NCI-H69 (cell line): ENCODE measurements at regions not wholly inside any gene's neighbourhood (a gene's known extent, or its start where the extent isn't known, plus 50 kb on each side); places are given as distances from the start of the nearest gene placed in this dataset.

Source experiments
- DNase-seq: peaks from one replicate; lab custom pipeline; 2025; lab: John Stamatoyannopoulos, UW

- DNase-seq: no peak
These were observed 193.4 kb upstream of the ZMIZ1 start for GRCh38 chr10:78875331-78875877.

DNA sequence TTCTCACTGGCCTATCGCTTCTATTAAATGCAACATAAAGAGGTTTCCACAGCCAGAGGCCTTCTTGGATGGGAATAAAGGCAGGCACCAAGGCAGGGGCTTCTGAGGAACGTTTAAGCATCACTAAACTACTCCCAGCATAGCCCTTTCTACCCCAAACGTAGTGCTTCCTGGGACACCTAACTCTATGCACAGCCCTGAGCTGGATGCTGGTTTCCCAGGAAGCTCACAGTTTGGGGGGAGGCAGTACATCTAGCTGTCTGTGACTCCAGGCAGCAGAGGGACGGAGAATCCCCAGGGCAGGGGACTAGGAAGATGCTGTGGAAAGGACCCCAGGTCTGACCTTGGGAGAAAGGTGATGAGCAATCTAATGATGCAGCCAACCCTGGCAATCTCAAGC lies 192.8 kb upstream of the ZMIZ1 start:
- DNase-seq: no peak

GRCh38 chr10:78876449-78876848 lies 192.3 kb upstream of the ZMIZ1 start:
- DNase-seq: peak; percentile 9

GRCh38 chr10:78879621-78880020 lies 189.1 kb upstream of the ZMIZ1 start:
- DNase-seq: no peak

GRCh38 chr10:78886129-78886528 lies 182.6 kb upstream of the ZMIZ1 start:
- no peak for DNase-seq

DNA sequence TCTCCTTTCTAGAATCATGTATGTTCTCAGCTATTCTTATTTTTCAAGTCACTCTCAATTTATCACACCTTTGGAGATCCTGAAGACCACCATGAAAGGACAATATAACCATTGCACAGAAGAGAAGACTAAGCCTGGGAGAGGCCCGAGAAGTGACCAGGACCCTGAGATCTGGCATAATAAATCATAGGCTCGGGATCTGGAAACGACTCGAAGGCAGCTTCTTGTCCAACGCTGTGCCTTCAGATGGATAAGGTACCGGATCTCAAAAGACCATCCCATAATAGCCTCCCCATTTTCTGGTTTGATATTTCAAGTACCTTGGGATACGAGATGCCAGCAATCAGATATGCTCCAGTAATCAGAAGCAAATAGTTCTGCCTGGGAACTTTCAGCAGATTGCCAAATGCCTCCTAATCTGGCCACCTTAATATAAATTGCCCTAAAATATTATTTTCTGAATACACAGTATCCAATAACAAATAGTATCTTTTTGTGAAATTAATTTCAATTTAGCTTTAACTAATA lies 179.2 kb upstream of the ZMIZ1 start:
- DNase-seq: no peak

GRCh38 chr10:78890506-78890905 lies 178.3 kb upstream of the ZMIZ1 start:
- no peak for DNase-seq

DNA sequence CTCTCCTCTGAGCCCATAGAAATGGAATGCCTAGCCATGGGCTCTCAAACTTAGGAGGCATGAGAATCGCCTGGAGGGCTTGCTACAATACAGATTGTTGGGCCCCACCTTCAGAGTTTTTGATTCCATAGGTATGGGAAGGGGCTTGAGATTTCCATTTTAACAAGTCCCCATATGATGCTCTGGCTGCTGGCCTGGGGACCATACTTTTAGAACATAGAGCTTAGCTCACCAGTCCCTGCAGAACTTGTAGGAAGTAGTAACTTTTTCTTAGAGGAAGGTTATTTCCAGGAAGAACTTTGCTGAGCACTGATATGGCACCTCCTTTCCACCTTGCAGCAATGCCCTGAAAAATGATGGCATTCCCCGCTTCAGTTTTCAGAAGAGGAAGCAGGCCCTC lies 177.0 kb upstream of the ZMIZ1 start:
- DNase-seq: no peak

DNA sequence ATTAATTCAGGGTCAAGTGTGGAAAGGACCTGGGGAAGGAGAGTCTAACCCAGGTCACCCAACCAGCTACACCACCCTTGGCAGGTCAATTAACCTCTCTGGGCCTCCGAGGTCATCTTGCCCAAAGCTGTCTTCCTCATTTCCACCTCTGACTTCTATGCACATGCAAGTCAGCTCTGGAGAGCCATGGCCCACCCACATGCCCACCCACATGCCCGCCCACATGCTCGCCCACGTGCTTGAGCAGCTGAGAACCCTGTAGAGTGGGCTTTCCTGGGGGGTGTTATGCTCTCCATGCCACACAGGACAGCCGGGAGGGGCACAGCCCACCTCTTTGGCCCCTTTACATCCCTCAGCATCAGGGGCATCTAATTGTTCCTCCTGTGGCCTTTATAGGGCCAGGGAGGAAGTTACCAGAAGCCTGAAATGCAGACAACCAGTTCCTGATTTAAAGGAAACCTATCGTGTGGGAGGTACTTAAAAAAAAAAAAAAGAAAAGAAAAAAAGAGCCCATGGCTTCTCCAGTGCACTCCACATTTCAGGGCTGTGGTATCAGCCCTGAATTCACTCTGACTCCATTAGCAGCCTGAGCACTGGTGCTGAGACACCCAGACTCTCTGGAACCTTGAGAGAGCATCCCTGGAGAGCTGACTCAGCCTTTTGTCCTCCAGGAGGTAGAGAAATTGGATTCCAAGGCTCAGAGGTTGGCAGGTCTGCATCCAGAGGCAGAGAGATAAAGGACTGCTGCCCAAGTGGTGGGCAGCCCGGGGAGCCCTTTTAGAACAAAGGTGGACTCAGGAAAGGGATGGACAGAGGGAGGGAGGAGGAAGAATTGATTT lies 176.2 kb upstream of the ZMIZ1 start:
- DNase-seq: peak; percentile 44

- DNase-seq: no peak
These were observed 175.5 kb upstream of the ZMIZ1 start for GRCh38 chr10:78893217-78893616.

- no peak for DNase-seq
These were observed 174.5 kb upstream of the ZMIZ1 start for GRCh38 chr10:78894089-78894840.

DNA sequence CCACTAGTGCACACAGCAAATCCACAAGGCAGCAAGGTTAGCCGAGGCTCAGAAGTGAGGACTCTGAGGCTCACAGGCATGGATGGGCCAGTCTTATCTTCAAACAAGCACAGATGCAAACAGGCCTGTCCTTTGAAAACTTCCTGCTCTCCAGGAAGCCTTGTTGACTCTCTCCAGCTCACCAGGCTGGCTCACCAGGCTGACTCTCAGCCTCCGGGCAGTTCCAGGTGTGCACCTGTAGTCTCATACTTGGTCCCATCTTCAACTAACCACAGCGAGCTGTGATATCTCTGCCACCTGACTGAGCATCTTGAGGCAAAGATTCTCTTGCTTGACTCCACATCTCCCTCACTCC lies 173.9 kb upstream of the ZMIZ1 start:
- DNase-seq: peak; percentile 65

DNA sequence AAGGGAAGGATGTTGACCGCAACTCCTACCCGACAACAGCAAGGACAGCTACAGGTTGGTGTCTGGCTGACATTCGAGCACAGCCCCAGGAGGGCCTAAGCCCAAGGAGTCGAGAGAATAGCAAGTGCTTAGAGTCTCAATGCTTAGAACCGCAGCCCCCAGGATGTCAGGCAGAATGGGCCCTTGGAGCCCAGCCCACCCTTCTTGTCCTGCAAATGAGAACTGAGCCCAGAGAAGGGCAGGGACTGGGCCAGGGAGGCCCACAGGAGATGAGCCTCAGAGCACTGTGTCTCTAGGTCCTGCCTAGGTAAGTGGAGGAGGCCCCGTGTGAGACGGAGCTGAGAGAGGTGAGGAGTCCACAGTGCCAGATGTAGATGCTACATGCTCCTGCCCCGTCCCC lies 173.3 kb upstream of the ZMIZ1 start:
- no peak for DNase-seq

GRCh38 chr10:78896159-78896928 lies 172.4 kb upstream of the ZMIZ1 start:
- DNase-seq: no peak

- DNase-seq: no peak
These were observed 170.2 kb upstream of the ZMIZ1 start for GRCh38 chr10:78898341-78899097.

DNA sequence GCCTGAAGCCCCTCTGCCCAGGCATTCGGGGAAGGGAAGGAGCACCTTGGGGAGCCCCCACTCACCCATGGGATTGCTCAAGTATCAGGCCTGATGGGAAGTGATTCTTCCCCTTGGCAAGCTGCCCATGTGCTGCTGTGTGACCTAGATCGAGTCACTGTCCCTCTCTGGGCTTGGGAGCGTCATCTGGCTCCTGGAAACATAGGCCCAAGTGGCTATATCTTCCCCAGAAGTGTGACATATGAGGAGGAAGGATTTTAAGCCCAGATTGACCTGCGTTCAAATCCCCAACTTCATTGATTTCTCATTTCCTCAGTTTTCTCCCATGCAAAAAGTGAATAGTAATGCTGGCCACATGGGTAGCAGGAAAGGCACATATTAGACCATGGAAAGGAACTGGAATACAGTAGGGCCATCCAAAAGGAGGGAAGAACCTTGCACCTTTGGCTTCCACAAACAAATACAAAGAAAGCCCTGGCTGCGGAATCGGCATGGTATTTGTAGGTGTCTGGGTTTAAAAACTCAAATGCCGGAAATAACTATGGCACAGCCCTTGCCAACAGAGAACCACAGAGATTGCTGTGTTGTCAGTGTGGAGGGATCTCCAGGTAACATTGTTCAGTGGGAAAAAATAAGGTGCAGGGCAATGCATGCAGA lies 169.5 kb upstream of the ZMIZ1 start:
- DNase-seq: no peak

DNA sequence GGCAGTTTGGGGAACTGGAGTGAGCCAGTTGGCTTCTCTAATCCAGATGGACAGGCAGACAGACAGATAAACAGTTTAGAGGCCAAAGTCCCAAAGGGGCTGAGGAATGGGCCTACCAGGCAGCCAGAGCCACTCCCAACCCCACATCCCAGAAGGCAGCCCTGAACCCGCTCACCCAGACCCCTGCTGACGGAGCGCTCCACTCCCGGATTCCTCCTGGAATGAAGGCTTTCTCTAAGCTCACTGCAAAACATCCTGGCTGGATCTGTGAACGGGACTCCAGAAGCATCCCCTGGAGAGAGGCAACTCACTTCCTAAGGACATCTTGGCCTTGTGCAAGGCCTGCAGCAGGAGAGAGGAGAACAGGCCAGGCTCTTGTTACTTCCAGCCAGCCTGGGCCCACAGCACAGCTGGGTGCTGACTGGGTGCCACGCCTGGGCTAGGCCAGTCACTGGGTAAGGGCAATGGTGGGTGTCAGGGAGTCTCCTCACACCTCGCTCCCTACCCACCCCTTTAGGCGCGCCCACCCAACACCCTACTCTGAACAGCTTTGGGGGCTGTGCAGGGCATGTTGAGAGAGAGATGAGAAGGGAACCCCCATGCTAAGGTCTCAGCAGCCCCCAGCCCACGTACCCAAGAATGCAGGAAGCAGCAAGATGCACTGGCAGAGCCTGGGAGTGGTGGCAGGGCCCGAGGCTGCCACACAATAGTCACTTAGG lies 168.6 kb upstream of the ZMIZ1 start:
- DNase-seq: no peak

- no peak for DNase-seq
These were observed 167.9 kb upstream of the ZMIZ1 start for GRCh38 chr10:78900715-78901430.

GRCh38 chr10:78901694-78902093 lies 167.1 kb upstream of the ZMIZ1 start:
- DNase-seq: no peak

DNA sequence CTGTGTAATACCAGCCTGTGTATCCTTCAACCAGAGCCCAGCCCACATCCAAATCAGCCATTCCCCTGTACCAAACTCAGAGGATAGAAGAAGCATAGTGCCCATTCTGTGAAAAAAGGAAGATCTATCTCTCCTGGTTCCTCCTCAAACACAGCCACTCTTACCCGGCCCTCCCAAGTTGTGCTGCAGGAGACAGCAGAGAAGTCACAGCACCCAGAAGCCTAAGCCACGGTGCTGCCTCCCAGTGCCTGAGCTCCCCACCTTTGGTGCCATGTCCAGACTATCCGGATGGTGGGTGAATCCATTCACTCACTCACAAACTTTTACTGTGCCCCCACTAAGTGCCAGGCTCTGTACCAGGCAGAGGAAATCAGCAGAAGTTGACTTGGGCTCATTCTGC lies 166.0 kb upstream of the ZMIZ1 start:
- DNase-seq: no peak
